ENCODE measurements at regions not wholly inside any gene's neighbourhood (a gene's known extent, or its start where the extent isn't known, plus 50 kb on each side); places are given as distances from the start of the nearest gene placed in this dataset.
A peak's percentile ranks its signal among the peaks of the same experiment; 100 is the strongest.
"Not testable (repeated sequence)": the region's sequence is repeated elsewhere in the genome, so short reads cannot be mapped to it uniquely, and the experiment has no call there.

DNA sequence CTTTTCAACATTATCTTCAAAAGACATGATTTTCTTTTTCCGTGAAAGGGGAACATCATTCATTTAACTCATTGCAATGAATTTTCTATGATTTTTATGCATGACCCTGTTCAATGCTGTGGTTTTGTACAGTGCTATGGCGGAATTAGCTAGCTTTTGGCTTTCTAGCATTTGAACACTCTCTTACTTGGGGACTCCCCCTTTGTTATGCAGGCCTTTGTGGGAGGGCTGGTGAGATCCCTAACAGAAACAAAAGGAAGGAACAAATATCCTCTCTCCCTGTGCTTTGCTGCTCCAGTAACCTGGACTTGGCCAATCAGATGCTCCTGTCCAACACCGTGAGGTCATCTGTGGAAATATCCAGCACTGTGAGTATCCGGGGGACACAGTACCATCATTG is 353.4 kb upstream of the FZD8 start:
- Histone ChIP-seq H3K27ac (ENCODE audit: low read length) (no peak overlapping the region), H3K4me3 (ENCODE audit: low read length) (no peak overlapping the region), H3K27me3 (ENCODE audit: control insufficient read depth, insufficient read depth, low read length) (no peaks in the 10 kb centered on the region), H3K4me1 (ENCODE audit: control insufficient read depth, insufficient read depth, low read length) (peaks cover 3% of the 10 kb centered on the region), H3K9me3 (replicated peaks; ENCODE audit: control insufficient read depth, low read depth, low read length) (no peaks in the 10 kb centered on the region), H3K36me3 (ENCODE audit: control insufficient read depth, insufficient read depth, low read length) (no peaks in the 10 kb centered on the region)
- WGBS (ENCODE audit: insufficient coverage), result 93% methylated on average over 2 of the region's 4 CpGs
- DNase-seq, result no peak

DNA sequence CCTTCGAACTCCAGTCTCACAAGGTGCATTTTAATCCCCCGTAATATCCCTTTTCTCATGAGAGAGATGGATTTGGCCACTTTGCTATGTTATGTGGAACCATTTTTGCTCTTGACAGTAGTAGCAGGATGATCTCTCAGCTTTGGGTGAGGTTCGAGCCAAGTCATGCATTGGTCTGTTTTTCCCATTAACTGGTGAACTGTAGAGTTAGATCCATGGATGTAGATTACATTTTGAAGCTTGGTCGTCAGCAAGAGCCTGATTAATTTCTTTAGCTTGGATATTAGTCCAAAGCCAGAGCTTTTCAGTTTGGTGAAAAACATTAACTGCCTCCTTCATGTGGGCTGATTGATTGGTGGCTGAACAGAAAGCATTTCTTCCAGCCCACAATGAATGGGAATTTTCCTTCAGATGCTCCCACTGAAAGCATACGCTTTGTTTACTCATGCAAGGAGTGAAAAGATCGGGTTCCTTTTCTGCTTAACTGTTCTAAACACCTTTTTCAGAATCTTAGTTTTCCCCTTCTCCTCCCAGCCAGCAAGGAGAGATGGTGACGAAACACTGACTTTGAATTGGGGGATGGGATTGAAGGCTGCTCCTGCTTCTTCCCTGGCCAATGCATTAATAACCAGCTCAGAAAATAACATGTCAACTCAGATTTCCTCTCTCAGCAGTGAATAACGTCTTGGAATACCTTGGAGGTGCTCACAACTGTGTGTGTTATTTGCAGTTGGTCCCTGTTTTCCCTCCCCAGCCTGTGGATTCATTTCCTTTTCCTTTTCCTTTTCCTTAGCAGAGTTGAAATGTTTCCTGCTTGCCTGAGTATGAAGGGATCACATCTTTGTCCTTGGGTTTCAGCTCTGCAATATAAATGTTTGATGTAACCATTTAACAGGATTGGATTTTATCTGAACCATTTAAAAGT is 351.8 kb upstream of the FZD8 start:
- peaks cover 3% of the 10 kb centered on the region for H3K4me1 ChIP-seq (ENCODE audit: control insufficient read depth, insufficient read depth, low read length)
- no peak overlapping the region for H3K4me3 ChIP-seq (ENCODE audit: low read length)
- no peaks in the 10 kb centered on the region for H3K9me3 ChIP-seq (replicated peaks; ENCODE audit: control insufficient read depth, low read depth, low read length)
- peak; percentile 87 for DNase-seq
- H3K27ac ChIP-seq (ENCODE audit: low read length), result no peak overlapping the region
- no peaks in the 10 kb centered on the region for H3K27me3 ChIP-seq (ENCODE audit: control insufficient read depth, insufficient read depth, low read length)
- WGBS (ENCODE audit: insufficient coverage), result 17% methylated on average over 1 of the region's 8 CpGs
- H3K36me3 ChIP-seq (ENCODE audit: control insufficient read depth, insufficient read depth, low read length), result no peaks in the 10 kb centered on the region

DNA sequence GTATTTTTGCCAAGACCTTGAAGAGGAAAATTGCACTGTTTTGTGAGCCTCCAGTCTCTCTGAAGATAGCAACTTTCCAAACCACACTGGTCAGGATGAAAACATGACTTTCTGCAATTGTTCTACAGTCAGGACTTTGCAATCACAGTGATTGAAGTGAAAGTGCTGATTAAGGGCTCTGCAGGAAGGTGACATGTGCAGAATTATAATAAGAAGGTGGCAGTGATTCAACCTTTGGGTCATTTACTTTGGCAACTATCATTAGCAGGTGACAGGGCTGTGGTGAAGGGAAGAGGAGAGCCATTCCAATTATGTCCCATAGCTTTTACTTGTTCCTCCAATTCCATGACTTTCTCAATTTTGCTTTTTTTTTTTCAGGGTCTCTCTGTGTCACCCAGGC is 350.0 kb upstream of the FZD8 start:
- H3K4me3 ChIP-seq (ENCODE audit: low read length), result no peak overlapping the region
- no peak for DNase-seq
- no peaks in the 10 kb centered on the region for H3K9me3 ChIP-seq (replicated peaks; ENCODE audit: control insufficient read depth, low read depth, low read length)
- peaks cover 3% of the 10 kb centered on the region for H3K4me1 ChIP-seq (ENCODE audit: control insufficient read depth, insufficient read depth, low read length)
- H3K36me3 ChIP-seq (ENCODE audit: control insufficient read depth, insufficient read depth, low read length), result no peaks in the 10 kb centered on the region
- no peak overlapping the region for H3K27ac ChIP-seq (ENCODE audit: low read length)
- no peaks in the 10 kb centered on the region for H3K27me3 ChIP-seq (ENCODE audit: control insufficient read depth, insufficient read depth, low read length)

DNA sequence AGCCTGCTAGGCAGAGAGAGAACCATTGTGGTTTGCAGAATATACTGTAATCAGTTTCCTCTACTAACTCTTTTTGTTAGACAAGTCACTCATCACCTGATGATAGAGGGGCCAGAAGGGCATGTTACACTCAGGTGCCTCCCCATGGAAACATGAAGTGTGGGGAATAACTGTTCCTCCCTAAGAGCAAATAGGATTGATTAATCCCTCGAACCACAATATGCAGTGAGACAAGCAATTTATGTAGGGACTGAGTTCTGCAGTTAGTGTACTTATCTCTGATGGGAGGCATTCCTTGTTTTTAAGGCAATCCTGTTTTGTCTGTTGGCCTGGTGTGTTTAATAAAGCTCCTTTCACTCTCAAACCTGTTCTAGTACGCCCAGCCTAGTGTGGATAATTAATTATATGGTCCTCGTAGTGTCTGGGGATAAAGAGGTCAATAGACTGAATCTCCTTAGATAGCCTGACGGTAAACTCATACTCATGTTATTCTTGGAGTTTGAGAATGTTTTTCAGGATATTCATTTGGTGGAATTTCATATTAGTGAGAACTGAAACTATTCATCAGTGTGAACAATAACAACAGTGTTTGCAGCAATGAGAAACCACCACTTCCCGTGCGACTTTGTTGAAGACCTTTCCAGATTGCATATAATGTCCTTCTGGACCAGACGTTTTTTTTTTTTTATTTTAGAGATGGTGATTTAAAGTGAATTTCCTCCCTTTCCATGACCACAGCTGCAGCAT is 344.8 kb upstream of the FZD8 start:
- no CpG with 5 or more reads among the region's 7 CpGs for WGBS (ENCODE audit: insufficient coverage)
- H3K9me3 ChIP-seq (replicated peaks; ENCODE audit: control insufficient read depth, low read depth, low read length), result no peaks in the 10 kb centered on the region
- H3K36me3 ChIP-seq (ENCODE audit: control insufficient read depth, insufficient read depth, low read length), result no peaks in the 10 kb centered on the region
- peak; percentile 65 for DNase-seq
- no peaks in the 10 kb centered on the region for H3K4me1 ChIP-seq (ENCODE audit: control insufficient read depth, insufficient read depth, low read length)
- peak overlapping the region; percentile 37 for H3K27ac ChIP-seq (ENCODE audit: low read length)
- H3K27me3 ChIP-seq (ENCODE audit: control insufficient read depth, insufficient read depth, low read length), result no peaks in the 10 kb centered on the region
- no peak overlapping the region for H3K4me3 ChIP-seq (ENCODE audit: low read length)

DNA sequence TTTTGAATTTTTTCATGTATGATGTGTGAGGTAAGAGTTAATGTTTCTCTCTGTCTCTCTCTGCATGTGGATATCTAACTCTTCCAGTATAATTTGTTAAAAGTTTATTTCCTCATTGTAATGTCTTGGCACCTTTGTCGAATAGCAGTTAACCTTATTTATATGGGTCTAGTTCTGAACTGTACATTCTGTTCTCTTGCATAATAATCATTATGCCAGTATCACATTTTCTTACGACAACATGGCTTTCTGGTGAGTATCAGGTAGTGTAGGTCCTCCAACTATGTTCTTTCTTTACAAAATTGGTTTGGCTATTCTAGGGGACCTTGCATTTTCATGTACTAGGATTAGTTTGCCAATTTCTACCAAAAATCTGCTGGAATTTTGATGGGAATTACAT is 337.0 kb upstream of the FZD8 start:
- Histone ChIP-seq H3K4me3 (ENCODE audit: low read length) (no peak overlapping the region), H3K27ac (ENCODE audit: low read length) (no peak overlapping the region), H3K36me3 (ENCODE audit: control insufficient read depth, insufficient read depth, low read length) (no peaks in the 10 kb centered on the region), H3K27me3 (ENCODE audit: control insufficient read depth, insufficient read depth, low read length) (no peaks in the 10 kb centered on the region), H3K9me3 (replicated peaks; ENCODE audit: control insufficient read depth, low read depth, low read length) (no peaks in the 10 kb centered on the region), H3K4me1 (ENCODE audit: control insufficient read depth, insufficient read depth, low read length) (no peaks in the 10 kb centered on the region)
- no peak for DNase-seq
- WGBS (ENCODE audit: insufficient coverage), result no CpG with 5 or more reads among the region's 2 CpGs

DNA sequence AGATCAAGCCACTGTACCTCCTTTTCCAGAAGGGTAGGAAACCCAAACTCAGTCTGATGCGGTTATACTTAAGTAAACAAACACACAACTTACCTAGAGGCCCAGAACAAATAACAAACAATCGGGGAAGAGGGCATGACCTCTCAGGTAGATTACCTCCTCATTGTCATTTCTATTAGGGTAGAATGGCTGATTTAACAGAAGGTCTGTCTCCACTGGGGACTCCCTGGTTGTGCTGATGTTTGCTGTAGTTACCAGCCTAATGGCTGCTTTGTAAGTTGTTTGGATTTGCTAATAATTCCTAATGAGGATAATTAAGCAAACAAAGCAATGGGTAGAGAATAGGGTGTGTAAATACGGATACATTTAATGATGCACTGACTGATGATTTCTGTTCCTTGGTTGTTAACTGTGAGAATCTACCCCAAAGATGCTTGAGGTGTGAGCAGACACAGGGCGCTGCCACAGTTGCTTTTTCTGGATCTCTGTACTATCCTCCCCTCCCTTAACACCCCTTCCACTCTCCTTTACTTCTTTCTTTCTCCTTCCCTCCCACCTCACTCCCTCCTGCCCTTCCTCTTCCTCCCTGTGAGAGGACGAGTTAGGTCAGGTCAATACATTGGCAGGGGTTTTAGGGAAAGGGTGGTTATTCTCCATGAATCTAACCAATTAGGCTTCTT is 332.0 kb upstream of the FZD8 start:
- H3K27me3 ChIP-seq (ENCODE audit: control insufficient read depth, insufficient read depth, low read length); H3K4me3 ChIP-seq (ENCODE audit: low read length); H3K9me3 ChIP-seq (replicated peaks; ENCODE audit: control insufficient read depth, low read depth, low read length); H3K27ac ChIP-seq (ENCODE audit: low read length); H3K4me1 ChIP-seq (ENCODE audit: control insufficient read depth, insufficient read depth, low read length); DNase-seq; H3K36me3 ChIP-seq (ENCODE audit: control insufficient read depth, insufficient read depth, low read length): not testable (repeated sequence)
- WGBS (ENCODE audit: insufficient coverage), result no CpG with 5 or more reads among the region's 5 CpGs

DNA sequence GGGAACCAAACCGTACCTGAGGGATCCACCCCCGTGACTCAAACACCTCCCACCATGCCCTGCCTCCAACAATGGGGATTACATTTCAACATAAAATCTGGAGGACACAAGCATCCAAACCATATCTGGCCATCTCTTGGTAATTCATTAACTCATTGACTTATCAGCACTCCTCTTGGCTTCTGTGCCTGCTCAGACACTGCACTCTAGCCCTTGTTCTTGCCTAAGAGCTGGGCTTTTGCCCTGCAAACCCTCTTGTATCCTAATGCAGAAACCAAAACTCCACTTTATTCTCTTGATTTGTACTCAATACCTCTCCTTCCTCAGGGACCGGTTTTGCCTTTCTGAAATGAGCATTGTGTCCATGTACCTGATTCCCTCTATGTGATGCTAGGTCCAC is 330.2 kb upstream of the FZD8 start:
- Histone ChIP-seq H3K9me3 (replicated peaks; ENCODE audit: control insufficient read depth, low read depth, low read length) (no peaks in the 10 kb centered on the region), H3K4me1 (ENCODE audit: control insufficient read depth, insufficient read depth, low read length) (no peaks in the 10 kb centered on the region), H3K36me3 (ENCODE audit: control insufficient read depth, insufficient read depth, low read length) (no peaks in the 10 kb centered on the region), H3K4me3 (ENCODE audit: low read length) (no peak overlapping the region), H3K27me3 (ENCODE audit: control insufficient read depth, insufficient read depth, low read length) (no peaks in the 10 kb centered on the region), H3K27ac (ENCODE audit: low read length) (no peak overlapping the region)
- DNase-seq, result no peak
- WGBS (ENCODE audit: insufficient coverage), result 84% methylated on average over 3 of the region's 3 CpGs

DNA sequence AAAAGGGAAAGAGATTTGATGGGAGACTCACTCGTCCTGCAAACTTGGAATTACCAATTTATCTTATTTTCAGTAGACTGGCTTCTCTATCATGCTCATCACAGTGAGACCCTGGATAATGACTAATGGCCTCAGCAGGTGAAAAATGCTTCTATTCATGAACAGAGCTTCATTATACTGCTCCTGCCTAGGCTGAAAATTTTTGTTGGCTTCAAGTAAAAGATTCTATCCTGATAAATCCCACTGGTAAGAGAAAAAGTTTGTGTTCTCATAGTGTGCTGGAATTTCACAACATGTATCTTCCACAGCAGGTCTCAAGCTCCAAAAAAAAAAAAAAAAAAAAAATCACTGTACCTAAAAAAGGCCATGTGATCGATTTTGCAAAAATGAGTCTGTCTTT is 329.3 kb upstream of the FZD8 start:
- no peaks in the 10 kb centered on the region for H3K4me1 ChIP-seq (ENCODE audit: control insufficient read depth, insufficient read depth, low read length)
- no peaks in the 10 kb centered on the region for H3K36me3 ChIP-seq (ENCODE audit: control insufficient read depth, insufficient read depth, low read length)
- no peaks in the 10 kb centered on the region for H3K9me3 ChIP-seq (replicated peaks; ENCODE audit: control insufficient read depth, low read depth, low read length)
- no peaks in the 10 kb centered on the region for H3K27me3 ChIP-seq (ENCODE audit: control insufficient read depth, insufficient read depth, low read length)
- 100% methylated on average over 1 of the region's 2 CpGs for WGBS (ENCODE audit: insufficient coverage)
- DNase-seq, result no peak
- H3K4me3 ChIP-seq (ENCODE audit: low read length), result no peak overlapping the region
- no peak overlapping the region for H3K27ac ChIP-seq (ENCODE audit: low read length)

DNA sequence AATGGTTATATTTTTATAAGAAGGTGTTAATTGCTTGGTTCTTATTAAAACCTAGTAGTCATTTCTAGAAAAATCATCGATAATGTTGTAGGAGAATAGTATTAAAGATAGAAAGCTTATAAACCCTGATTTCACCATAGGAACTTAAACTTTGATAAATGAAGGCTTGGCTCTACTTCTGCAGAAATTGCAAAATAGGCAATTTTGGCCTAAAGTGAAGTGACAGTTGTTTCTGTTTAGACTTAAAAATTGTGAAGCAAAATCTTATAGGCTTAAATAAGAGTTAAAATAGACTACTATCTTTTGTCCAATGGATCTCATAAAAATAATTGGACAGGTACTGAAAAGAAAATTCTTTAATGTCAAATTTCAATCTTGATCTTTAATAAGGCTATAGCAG is 321.6 kb upstream of the FZD8 start:
- no peak overlapping the region for H3K4me3 ChIP-seq (ENCODE audit: low read length)
- H3K27ac ChIP-seq (ENCODE audit: low read length), result no peak overlapping the region
- DNase-seq, result no peak
- H3K36me3 ChIP-seq (ENCODE audit: control insufficient read depth, insufficient read depth, low read length), result no peaks in the 10 kb centered on the region
- H3K4me1 ChIP-seq (ENCODE audit: control insufficient read depth, insufficient read depth, low read length), result peaks cover 6% of the 10 kb centered on the region
- WGBS (ENCODE audit: insufficient coverage), result no CpG with 5 or more reads among the region's 1 CpG
- no peaks in the 10 kb centered on the region for H3K27me3 ChIP-seq (ENCODE audit: control insufficient read depth, insufficient read depth, low read length)
- no peaks in the 10 kb centered on the region for H3K9me3 ChIP-seq (replicated peaks; ENCODE audit: control insufficient read depth, low read depth, low read length)

DNA sequence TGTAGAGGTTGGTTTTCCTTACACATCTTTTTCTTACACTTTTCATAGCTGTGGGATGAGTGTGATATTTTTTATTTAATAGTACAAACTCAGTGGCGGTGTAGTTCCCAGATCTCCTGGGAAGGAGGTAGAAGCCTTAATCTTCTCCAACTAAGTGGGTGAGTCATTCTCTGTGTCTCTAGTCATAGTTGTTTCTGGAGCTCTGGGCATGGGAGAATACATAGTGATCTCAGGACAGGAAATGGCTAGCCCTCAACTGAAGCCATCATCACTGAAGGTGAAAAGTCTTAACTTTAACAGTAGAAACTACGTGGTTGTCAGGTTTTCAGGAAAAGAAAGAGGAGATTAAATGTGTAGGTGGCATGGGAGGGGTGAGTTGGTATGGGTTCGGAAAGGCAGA is 319.4 kb upstream of the FZD8 start:
- Histone ChIP-seq H3K4me1 (ENCODE audit: control insufficient read depth, insufficient read depth, low read length) (peaks cover 8% of the 10 kb centered on the region), H3K36me3 (ENCODE audit: control insufficient read depth, insufficient read depth, low read length) (no peaks in the 10 kb centered on the region), H3K4me3 (ENCODE audit: low read length) (no peak overlapping the region), H3K27ac (ENCODE audit: low read length) (no peak overlapping the region), H3K9me3 (replicated peaks; ENCODE audit: control insufficient read depth, low read depth, low read length) (no peaks in the 10 kb centered on the region), H3K27me3 (ENCODE audit: control insufficient read depth, insufficient read depth, low read length) (no peaks in the 10 kb centered on the region)
- no peak for DNase-seq
- WGBS (ENCODE audit: insufficient coverage), result no CpG with 5 or more reads among the region's 3 CpGs

Data from muscle of leg (tissue), 3 donors.